Osteoblast (primary cell): ENCODE measurements at regions not wholly inside any gene's neighbourhood (a gene's known extent, or its start where the extent isn't known, plus 50 kb on each side); places are given as distances from the start of the nearest gene placed in this dataset.

Source experiments
- DNase-seq: peaks from one replicate; pipeline ENCODE4 v3.0.0; 2011; ENCODE audit warnings: low spot score, mixed read lengths; ENCODE audit not compliant: insufficient read length; ENCODE audit errors: missing footprints
- H2AFZ ChIP-seq: 2 replicates; pipeline ENCODE4 v1.6.0; 2011; ENCODE audit warnings: mild to moderate bottlenecking, low read length
- H3K27ac ChIP-seq: 2 replicates; pipeline ENCODE4 v1.5.1; 2011; ENCODE audit warnings: mild to moderate bottlenecking, low read depth, low read length, moderate library complexity
- H3K27me3 ChIP-seq: 2 replicates; pipeline ENCODE4 v1.6.0; 2012; ENCODE audit warnings: mild to moderate bottlenecking, control low read depth, inconsistent platforms, low read length, moderate library complexity; ENCODE audit not compliant: insufficient read depth
- H3K36me3 ChIP-seq: 2 replicates; pipeline ENCODE4 v1.5.1; 2011; ENCODE audit warnings: mild to moderate bottlenecking, low read length, control low read depth, moderate library complexity; ENCODE audit not compliant: insufficient read depth
- H3K4me1 ChIP-seq: 2 replicates; pipeline ENCODE4 v1.5.1; 2011; ENCODE audit warnings: mild to moderate bottlenecking, low read length, control low read depth, moderate library complexity; ENCODE audit not compliant: insufficient read depth
- H3K4me2 ChIP-seq: 2 replicates; pipeline ENCODE4 v1.6.0; 2011; ENCODE audit warnings: mild to moderate bottlenecking, low read length; ENCODE audit not compliant: insufficient read depth
- H3K4me3 ChIP-seq: fragments of 200-600 bp; sonication (generic); 3 replicates; pipeline ENCODE4 v1.5.1; 2012; ENCODE audit warnings: mild to moderate bottlenecking, low read length, inconsistent platforms; ENCODE audit not compliant: insufficient read depth
- H3K79me2 ChIP-seq: 2 replicates; pipeline ENCODE4 v1.6.0; 2012; ENCODE audit warnings: mild to moderate bottlenecking, low read length, control low read depth, inconsistent platforms; ENCODE audit not compliant: insufficient read depth
- H3K9me3 ChIP-seq: 2 replicates; pipeline ENCODE4 v1.5.1; 2011; ENCODE audit warnings: low read depth, low read length, control low read depth
- H4K20me1 ChIP-seq: 2 replicates; pipeline ENCODE4 v1.6.0; 2012; ENCODE audit warnings: mild to moderate bottlenecking, low read length, control low read depth; ENCODE audit not compliant: insufficient read depth
- TF ChIP-seq, protein P1 (sequence below): IDR thresholded peaks from 2 replicates; pipeline ENCODE4 v1.5.1; 2011; ENCODE audit warnings: mild to moderate bottlenecking, low read depth, low read length, moderate library complexity; ENCODE audit errors: extremely low read depth

DNA sequence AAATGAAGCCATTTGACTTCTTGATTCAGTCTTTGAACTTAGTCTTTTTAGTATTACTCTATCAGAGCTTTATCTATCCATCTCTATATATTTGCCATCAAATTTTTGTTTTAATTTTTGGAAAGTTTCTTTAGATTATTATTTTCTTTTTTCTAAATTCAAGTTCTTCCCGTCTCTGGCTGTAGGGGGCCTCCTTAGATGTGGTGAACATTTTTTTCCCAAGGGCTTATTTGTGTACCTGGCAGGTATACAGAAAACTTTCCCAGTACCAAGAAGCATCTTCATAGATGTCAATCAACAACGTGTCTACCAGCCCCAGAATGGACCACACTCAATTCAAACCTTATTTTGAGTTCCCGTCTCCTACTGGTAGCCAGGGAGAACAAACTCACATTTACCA lies 486.8 kb upstream of the CNTN4 start:
- DNase-seq, result no peak
- no peaks in the 10 kb centered on the region for H3K4me1 ChIP-seq
- H3K4me2 ChIP-seq, result no peak overlapping the region
- no peaks in the 10 kb centered on the region for H3K27me3 ChIP-seq
- no peak overlapping the region for H2AFZ ChIP-seq
- no peaks in the 10 kb centered on the region for H3K79me2 ChIP-seq
- no peaks in the 10 kb centered on the region for H3K36me3 ChIP-seq
- H3K4me3 ChIP-seq, result no peak overlapping the region
- peaks cover 2% of the 10 kb centered on the region for H3K9me3 ChIP-seq
- TF ChIP-seq, protein P1, sequence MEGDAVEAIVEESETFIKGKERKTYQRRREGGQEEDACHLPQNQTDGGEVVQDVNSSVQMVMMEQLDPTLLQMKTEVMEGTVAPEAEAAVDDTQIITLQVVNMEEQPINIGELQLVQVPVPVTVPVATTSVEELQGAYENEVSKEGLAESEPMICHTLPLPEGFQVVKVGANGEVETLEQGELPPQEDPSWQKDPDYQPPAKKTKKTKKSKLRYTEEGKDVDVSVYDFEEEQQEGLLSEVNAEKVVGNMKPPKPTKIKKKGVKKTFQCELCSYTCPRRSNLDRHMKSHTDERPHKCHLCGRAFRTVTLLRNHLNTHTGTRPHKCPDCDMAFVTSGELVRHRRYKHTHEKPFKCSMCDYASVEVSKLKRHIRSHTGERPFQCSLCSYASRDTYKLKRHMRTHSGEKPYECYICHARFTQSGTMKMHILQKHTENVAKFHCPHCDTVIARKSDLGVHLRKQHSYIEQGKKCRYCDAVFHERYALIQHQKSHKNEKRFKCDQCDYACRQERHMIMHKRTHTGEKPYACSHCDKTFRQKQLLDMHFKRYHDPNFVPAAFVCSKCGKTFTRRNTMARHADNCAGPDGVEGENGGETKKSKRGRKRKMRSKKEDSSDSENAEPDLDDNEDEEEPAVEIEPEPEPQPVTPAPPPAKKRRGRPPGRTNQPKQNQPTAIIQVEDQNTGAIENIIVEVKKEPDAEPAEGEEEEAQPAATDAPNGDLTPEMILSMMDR, result no peak
- no peak overlapping the region for H3K27ac ChIP-seq
- H4K20me1 ChIP-seq, result no peaks in the 10 kb centered on the region

DNA sequence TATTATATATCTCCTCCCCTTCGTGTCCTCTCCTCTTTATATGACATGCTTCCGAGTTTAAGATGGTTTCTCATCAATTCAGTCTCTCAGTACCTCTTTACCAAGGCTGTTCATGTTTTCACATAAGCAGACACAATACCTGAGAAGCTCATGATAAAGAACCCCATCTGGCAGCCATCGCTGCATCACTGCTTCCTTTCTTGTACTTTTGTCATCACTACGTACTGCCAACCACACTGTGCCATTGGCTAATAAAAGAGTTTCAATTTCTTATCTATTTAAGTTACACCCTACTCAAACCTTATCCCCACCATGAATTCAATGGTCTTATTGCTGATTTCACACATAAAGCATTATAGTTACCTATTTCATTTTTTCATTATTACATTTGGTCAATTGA lies 484.7 kb upstream of the CNTN4 start:
- H4K20me1 ChIP-seq, result no peaks in the 10 kb centered on the region
- H3K4me3 ChIP-seq, result no peak overlapping the region
- H3K4me1 ChIP-seq, result no peaks in the 10 kb centered on the region
- DNase-seq, result no peak
- no peaks in the 10 kb centered on the region for H3K9me3 ChIP-seq
- no peaks in the 10 kb centered on the region for H3K27me3 ChIP-seq
- H3K27ac ChIP-seq, result no peak overlapping the region
- H3K36me3 ChIP-seq, result no peaks in the 10 kb centered on the region
- H3K79me2 ChIP-seq, result no peaks in the 10 kb centered on the region
- H2AFZ ChIP-seq, result no peak overlapping the region
- H3K4me2 ChIP-seq, result no peak overlapping the region
- TF ChIP-seq, protein P1, result no peak

DNA sequence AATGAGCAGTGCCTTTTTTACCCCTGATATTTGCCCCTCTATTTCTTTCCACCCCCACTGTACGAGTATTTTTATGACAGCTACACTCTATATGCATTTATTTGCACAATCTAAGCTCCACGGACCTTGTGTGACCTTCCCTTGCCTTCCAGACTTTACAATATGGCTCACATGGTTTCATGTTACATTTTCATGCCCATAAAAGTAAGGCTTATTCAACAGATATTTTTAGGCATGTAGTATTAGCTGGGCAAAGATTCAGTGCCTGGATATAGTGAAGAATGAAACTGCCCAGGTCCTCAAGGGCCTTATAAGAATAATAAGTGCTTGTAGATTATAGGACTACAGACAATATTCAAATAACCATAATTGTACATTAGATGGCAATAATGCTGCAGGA lies 481.9 kb upstream of the CNTN4 start:
- DNase-seq, result no peak
- Histone ChIP-seq H4K20me1 (no peaks in the 10 kb centered on the region), H3K4me2 (no peak overlapping the region), H3K36me3 (no peaks in the 10 kb centered on the region), H3K4me1 (no peaks in the 10 kb centered on the region), H3K9me3 (no peaks in the 10 kb centered on the region), H3K27ac (no peak overlapping the region), H3K27me3 (no peaks in the 10 kb centered on the region), H3K79me2 (no peaks in the 10 kb centered on the region), H3K4me3 (no peak overlapping the region), H2AFZ (no peak overlapping the region)
- TF ChIP-seq, protein P1, result no peak

DNA sequence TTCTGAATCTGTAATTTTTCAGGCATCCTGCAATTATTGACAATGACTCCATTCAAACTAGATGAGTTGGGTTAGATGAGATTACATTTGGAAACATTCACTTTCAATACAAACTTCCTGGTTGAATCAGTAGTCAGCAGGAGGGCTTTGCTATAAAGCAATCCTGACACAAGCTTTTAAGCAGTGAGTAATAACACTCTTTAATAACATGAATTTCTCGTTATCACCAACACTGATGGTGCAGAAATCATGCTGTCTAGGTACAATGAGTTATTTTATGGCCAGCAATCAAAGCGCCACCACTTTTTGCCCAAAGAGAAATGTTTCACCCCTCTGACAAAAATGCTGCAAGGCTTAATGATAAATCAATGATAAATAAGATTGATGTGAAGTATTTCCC lies 474.8 kb upstream of the CNTN4 start:
- Histone ChIP-seq H3K79me2 (no peaks in the 10 kb centered on the region), H3K4me3 (no peak overlapping the region), H3K27ac (no peak overlapping the region), H3K36me3 (no peaks in the 10 kb centered on the region), H3K4me1 (no peaks in the 10 kb centered on the region), H3K9me3 (no peaks in the 10 kb centered on the region), H2AFZ (no peak overlapping the region), H3K27me3 (no peaks in the 10 kb centered on the region), H4K20me1 (no peaks in the 10 kb centered on the region), H3K4me2 (no peak overlapping the region)
- TF ChIP-seq, protein P1, result no peak
- DNase-seq, result no peak
